Liver (tissue), 3 donors: ENCODE measurements at regions not wholly inside any gene's neighbourhood (a gene's known extent, or its start where the extent isn't known, plus 50 kb on each side); places are given as distances from the start of the nearest gene placed in this dataset.

ENCODE experiments used
- CTCF ChIP-seq: fragments of 150-350 bp; IDR thresholded peaks from 2 replicates; pipeline ENCODE4 v1.5.1; 2017; ENCODE audit warnings: improper control_type of control experiment, low read depth, low read length; ENCODE audit not compliant: missing input control
- EGR1 ChIP-seq, 2 donors: IDR thresholded peaks; 2 replicates each; pipeline ENCODE4 v1.6.1; 2016 to 2018; ENCODE audit warnings: antibody characterized with exemption in 2 of 2, low read depth in 2 of 2
- FOXA1 ChIP-seq: IDR thresholded peaks from 2 replicates; pipeline ENCODE4 v1.6.1; 2016; ENCODE audit warnings: antibody characterized with exemption
- GABPA ChIP-seq, 2 donors: IDR thresholded peaks in 1 of 2; conservative IDR thresholded peaks in 1 of 2; 2 replicates each; pipeline ENCODE4 v1.6.1; 2016; ENCODE audit warnings: antibody characterized with exemption in 2 of 2, mild to moderate bottlenecking in 1 of 2, moderate library complexity in 1 of 2
- HNF4G ChIP-seq: IDR thresholded peaks from 2 replicates; pipeline ENCODE4 v1.6.1; 2016; ENCODE audit warnings: antibody characterized with exemption
- JUND ChIP-seq, 2 donors: IDR thresholded peaks; 2 replicates each; pipeline ENCODE4 v1.6.1; 2016; ENCODE audit warnings: antibody characterized with exemption in 2 of 2
- RAD21 ChIP-seq, 2 donors: IDR thresholded peaks; 2 replicates each; pipeline ENCODE4 v1.6.1; 2016; ENCODE audit warnings: antibody characterized with exemption in 2 of 2, mild to moderate bottlenecking in 2 of 2
- REST ChIP-seq: IDR thresholded peaks from 2 replicates; pipeline ENCODE4 v1.6.1; 2016; ENCODE audit warnings: antibody characterized with exemption, mild to moderate bottlenecking
- TAF1 ChIP-seq: conservative IDR thresholded peaks from 2 replicates; pipeline ENCODE4 v1.6.1; 2016; ENCODE audit warnings: antibody characterized with exemption, mild to moderate bottlenecking
- ZBTB33 ChIP-seq: IDR thresholded peaks from 2 replicates; pipeline ENCODE4 v1.6.1; 2016; ENCODE audit warnings: antibody characterized with exemption
- TF ChIP-seq, protein P1 (sequence below): IDR thresholded peaks from 2 replicates; pipeline ENCODE4 v1.6.1; 2016; ENCODE audit warnings: antibody characterized with exemption
- donor health status: healthy.
- donor health status: healthy.

DNA sequence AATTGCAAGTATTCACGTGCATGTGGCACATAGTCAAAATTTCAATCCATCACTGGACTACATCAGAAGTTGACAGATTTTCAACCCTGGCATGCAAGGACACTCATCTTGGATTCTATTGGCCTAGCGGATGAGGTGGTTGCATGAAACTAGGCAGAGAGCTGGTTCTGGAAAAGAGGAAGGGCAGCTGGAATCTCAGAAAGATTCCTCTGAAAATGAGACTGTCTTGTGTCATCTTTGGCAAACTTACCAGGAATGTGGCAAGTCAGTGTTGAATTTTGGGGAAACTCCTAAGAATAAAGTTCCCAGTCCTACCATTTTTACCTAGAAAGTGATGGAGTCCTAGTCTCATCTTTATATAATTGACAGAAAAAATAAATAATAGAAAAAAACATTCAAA, 384.3 kb upstream of the NR2F2 start:
- no peak for TF ChIP-seq CTCF
- TF ChIP-seq GABPA (IDR thresholded peaks at IDR 0.05 in 1 of 2, conservative IDR thresholded peaks at IDR 0.05 in 1 of 2): no peak
- no peak for TF ChIP-seq TAF1
- no peak for TF ChIP-seq REST
- no peak for TF ChIP-seq EGR1 (IDR thresholded peaks at IDR 0.05; ENCODE audit: low read depth in 2 of 2)
- TF ChIP-seq, protein P1, sequence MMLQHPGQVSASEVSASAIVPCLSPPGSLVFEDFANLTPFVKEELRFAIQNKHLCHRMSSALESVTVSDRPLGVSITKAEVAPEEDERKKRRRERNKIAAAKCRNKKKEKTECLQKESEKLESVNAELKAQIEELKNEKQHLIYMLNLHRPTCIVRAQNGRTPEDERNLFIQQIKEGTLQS: no peak
- no peak for TF ChIP-seq FOXA1
- TF ChIP-seq RAD21 (IDR thresholded peaks at IDR 0.05): no peak
- TF ChIP-seq ZBTB33: no peak
- TF ChIP-seq JUND (IDR thresholded peaks at IDR 0.05): no peak
- no peak for TF ChIP-seq HNF4G
